Neuronal stem cell (in vitro differentiated cells): ENCODE measurements at regions not wholly inside any gene's neighbourhood (a gene's known extent, or its start where the extent isn't known, plus 50 kb on each side); places are given as distances from the start of the nearest gene placed in this dataset.
A peak's percentile ranks its signal among the peaks of the same experiment; 100 is the strongest.

Source experiments
- DNase-seq: peaks from one replicate; pipeline ENCODE4 v3.0.0-alpha.2; 2013; ENCODE audit warnings: low spot score
- H2AFZ ChIP-seq: one replicate; pipeline ENCODE4 v1.6.1; 2013; ENCODE audit warnings: mild to moderate bottlenecking, low read length, inconsistent platforms
- H2AK5ac ChIP-seq: 2 replicates; pipeline ENCODE4 v1.6.1; 2013; ENCODE audit warnings: low read depth, mild to moderate bottlenecking, inconsistent platforms, low read length, moderate library complexity, mixed read lengths
- H2BK120ac ChIP-seq: 2 replicates; pipeline ENCODE4 v1.6.1; 2013; ENCODE audit warnings: low read depth, mild to moderate bottlenecking, inconsistent platforms, low read length, moderate library complexity, mixed read lengths
- H2BK12ac ChIP-seq: one replicate; pipeline ENCODE4 v1.6.1; 2013; ENCODE audit warnings: low read length, inconsistent platforms
- H2BK15ac ChIP-seq: 2 replicates; pipeline ENCODE4 v1.6.1; 2013; ENCODE audit warnings: mild to moderate bottlenecking, low read length, inconsistent platforms, mixed read lengths
- H2BK5ac ChIP-seq: one replicate; pipeline ENCODE4 v1.6.1; 2013; ENCODE audit warnings: inconsistent platforms, mild to moderate bottlenecking, low read length, moderate library complexity
- H3K14ac ChIP-seq: one replicate; pipeline ENCODE4 v1.6.1; 2013; ENCODE audit warnings: low read length, inconsistent platforms
- H3K18ac ChIP-seq: 2 replicates; pipeline ENCODE4 v1.6.1; 2013; ENCODE audit warnings: low read length, inconsistent platforms
- H3K23ac ChIP-seq: 2 replicates; pipeline ENCODE4 v1.6.1; 2013; ENCODE audit warnings: low read depth, mild to moderate bottlenecking, mixed read lengths, low read length, inconsistent platforms; ENCODE audit not compliant: poor library complexity
- H3K27ac ChIP-seq: replicated peaks from 3 replicates; pipeline ENCODE4 v1.5.1; 2013; ENCODE audit warnings: low read length, inconsistent platforms
- H3K27me3 ChIP-seq, 3 experiments: 2 replicates each; pipeline ENCODE4 v1.6.1; 2013; ENCODE audit warnings: low read length in 3 of 3, mild to moderate bottlenecking in 2 of 3, inconsistent platforms in 1 of 3, low read depth in 1 of 3, mixed read lengths in 1 of 3, moderate library complexity in 1 of 3; ENCODE audit not compliant: control insufficient read depth in 3 of 3, insufficient read depth in 3 of 3
- H3K36me3 ChIP-seq, 2 donors: replicated peaks in 1 of 2; 2 replicates each; pipeline ENCODE4 v1.6.1; 2013; ENCODE audit warnings: low read length in 2 of 2; ENCODE audit not compliant: control insufficient read depth in 2 of 2, insufficient read depth in 2 of 2
- H3K4ac ChIP-seq: 2 replicates; pipeline ENCODE4 v1.6.1; 2013; ENCODE audit warnings: inconsistent platforms, mild to moderate bottlenecking, low read length, moderate library complexity
- H3K4me1 ChIP-seq, 2 donors: 1 replicate in 1 of 2; 2 replicates in 1 of 2; pipeline ENCODE4 v1.6.1; 2013; ENCODE audit warnings: low read length in 2 of 2, low read depth in 1 of 2; ENCODE audit not compliant: control insufficient read depth in 2 of 2, insufficient read depth in 1 of 2
- H3K4me2 ChIP-seq: one replicate; pipeline ENCODE4 v1.6.1; 2013; ENCODE audit warnings: mild to moderate bottlenecking, low read length, inconsistent platforms; ENCODE audit not compliant: insufficient read depth, poor library complexity, severe bottlenecking
- H3K4me3 ChIP-seq, 2 donors: 2 replicates each; pipeline ENCODE4 v1.5.1; 2013; ENCODE audit warnings: low read length in 2 of 2, mild to moderate bottlenecking in 2 of 2, inconsistent platforms in 1 of 2, moderate library complexity in 1 of 2
- H3K79me1 ChIP-seq: one replicate; pipeline ENCODE4 v1.6.1; 2013; ENCODE audit warnings: low read depth, mild to moderate bottlenecking, inconsistent platforms, low read length, moderate library complexity
- H3K9ac ChIP-seq: one replicate; pipeline ENCODE4 v1.6.1; 2013; ENCODE audit warnings: mild to moderate bottlenecking, low read depth, low read length, inconsistent platforms; ENCODE audit not compliant: poor library complexity
- H3K9me3 ChIP-seq, 2 donors: replicated peaks in 1 of 2; 2 replicates each; pipeline versions ENCODE3 to v1.6.1; 2013; ENCODE audit warnings: low read length in 2 of 2, mild to moderate bottlenecking in 2 of 2, inconsistent platforms in 1 of 2, low read depth in 1 of 2, mixed read lengths in 1 of 2, moderate library complexity in 1 of 2; ENCODE audit not compliant: control insufficient read depth in 2 of 2, insufficient read depth in 1 of 2
- H4K8ac ChIP-seq: one replicate; pipeline ENCODE4 v1.6.1; 2013; ENCODE audit warnings: low read depth, mild to moderate bottlenecking, inconsistent platforms, low read length, moderate library complexity
- H4K91ac ChIP-seq: one replicate; pipeline ENCODE4 v1.6.1; 2013; ENCODE audit warnings: low read length, low read depth, mild to moderate bottlenecking, inconsistent platforms; ENCODE audit not compliant: poor library complexity
- WGBS, 2 donors: extraction: QIAGEN DNeasy Blood & Tissue Kit; methylation state at CpG; one replicate each; pipeline ENCODE4 v1.1.7; 2013; ENCODE audit warnings: missing lambda C conversion rate in 2 of 2, mixed read lengths in 1 of 2; ENCODE audit not compliant: insufficient read length in 2 of 2, insufficient replicate concordance in 1 of 2; ENCODE audit errors: extremely low coverage in 2 of 2; 5-methylcytosine and 5-hydroxymethylcytosine counted together

- no peak overlapping the region for H2BK5ac ChIP-seq
- H2BK12ac ChIP-seq: no peak overlapping the region
- H3K4me1 ChIP-seq: peaks cover 0 to 11% of the 10 kb centered on the region in 2 donors
- no peak overlapping the region for H3K4ac ChIP-seq
- H3K9me3 ChIP-seq: peaks cover 0 to 2% of the 10 kb centered on the region in 2 donors
- no peak overlapping the region for H4K8ac ChIP-seq
- H3K27ac ChIP-seq: no peak overlapping the region
- no peak overlapping the region for H2AFZ ChIP-seq
- H2BK15ac ChIP-seq: no peak overlapping the region
- no peak overlapping the region for H2AK5ac ChIP-seq
- H3K9ac ChIP-seq: no peak overlapping the region
- peak overlapping the region; percentile 38 for H3K14ac ChIP-seq
- H3K4me3 ChIP-seq: no peak overlapping the region
- no peaks in the 10 kb centered on the region for H3K79me1 ChIP-seq
- no peak overlapping the region for H2BK120ac ChIP-seq
- no peak overlapping the region for H4K91ac ChIP-seq
- no peak overlapping the region for H3K23ac ChIP-seq
- no peaks in the 10 kb centered on the region for H3K36me3 ChIP-seq
- no CpG with 5 or more reads among the region's 3 CpGs for WGBS, 2 donors
- H3K4me2 ChIP-seq: no peak overlapping the region
- H3K18ac ChIP-seq: no peak overlapping the region
- DNase-seq: no peak
- H3K27me3 ChIP-seq: no peaks in the 10 kb centered on the region
Measured at GRCh38 chr16:10317425-10318001, 68.3 kb upstream of the ATF7IP2 start.

- Histone ChIP-seq H2BK15ac (no peak overlapping the region), H4K8ac (no peak overlapping the region), H4K91ac (no peak overlapping the region), H3K14ac (no peak overlapping the region), H2AFZ (no peak overlapping the region), H2AK5ac (no peak overlapping the region), H3K27ac (peak overlapping the region; percentile 62), H3K4ac (no peak overlapping the region), H3K79me1 (no peaks in the 10 kb centered on the region), H2BK5ac (no peak overlapping the region), H3K18ac (no peak overlapping the region), H3K4me1 (peaks cover 0 to 12% of the 10 kb centered on the region in 2 donors), H2BK12ac (peak overlapping the region; percentile 46), H3K36me3 (no peaks in the 10 kb centered on the region), H3K23ac (no peak overlapping the region), H3K9me3 (peaks cover 0 to 2% of the 10 kb centered on the region in 2 donors), H2BK120ac (no peak overlapping the region), H3K4me2 (no peak overlapping the region), H3K27me3 (no peaks in the 10 kb centered on the region), H3K4me3 (no peak overlapping the region), H3K9ac (no peak overlapping the region)
- no peak for DNase-seq
- no CpG with 5 or more reads among the region's 11 CpGs for WGBS, 2 donors
Measured at GRCh38 chr16:10318798-10319500, 66.9 kb upstream of the ATF7IP2 start.

- no CpG with 5 or more reads among the region's 6 CpGs for WGBS, 2 donors
- H3K27ac ChIP-seq: no peak overlapping the region
Measured at GRCh38 chr16:10321407-10322387, 64.2 kb upstream of the ATF7IP2 start.

More at GRCh38 chr16:10321407-10322387, 64.2 kb upstream of the ATF7IP2 start:
- H3K14ac ChIP-seq: no peak overlapping the region
- H4K8ac ChIP-seq: no peak overlapping the region
- no peaks in the 10 kb centered on the region for H3K79me1 ChIP-seq
- no peak overlapping the region for H2BK12ac ChIP-seq
- no peak overlapping the region for H2BK15ac ChIP-seq
- H3K4me3 ChIP-seq: no peak overlapping the region
- no peak for DNase-seq
- no peaks in the 10 kb centered on the region for H3K36me3 ChIP-seq
- no peak overlapping the region for H2BK5ac ChIP-seq
- no peak overlapping the region for H3K9ac ChIP-seq
- H3K4me2 ChIP-seq: no peak overlapping the region
- H3K4me1 ChIP-seq: peaks cover 0 to 12% of the 10 kb centered on the region in 2 donors
- no peak overlapping the region for H2AFZ ChIP-seq
- H3K18ac ChIP-seq: no peak overlapping the region
- H2AK5ac ChIP-seq: no peak overlapping the region
- H3K23ac ChIP-seq: no peak overlapping the region
- peaks cover 0 to 2% of the 10 kb centered on the region in 2 donors for H3K9me3 ChIP-seq
- H2BK120ac ChIP-seq: no peak overlapping the region
- no peak overlapping the region for H3K4ac ChIP-seq
- H4K91ac ChIP-seq: no peak overlapping the region
- no peaks in the 10 kb centered on the region for H3K27me3 ChIP-seq
